ENCODE measurements at regions not wholly inside any gene's neighbourhood (a gene's known extent, or its start where the extent isn't known, plus 50 kb on each side); places are given as distances from the start of the nearest gene placed in this dataset.

DNA sequence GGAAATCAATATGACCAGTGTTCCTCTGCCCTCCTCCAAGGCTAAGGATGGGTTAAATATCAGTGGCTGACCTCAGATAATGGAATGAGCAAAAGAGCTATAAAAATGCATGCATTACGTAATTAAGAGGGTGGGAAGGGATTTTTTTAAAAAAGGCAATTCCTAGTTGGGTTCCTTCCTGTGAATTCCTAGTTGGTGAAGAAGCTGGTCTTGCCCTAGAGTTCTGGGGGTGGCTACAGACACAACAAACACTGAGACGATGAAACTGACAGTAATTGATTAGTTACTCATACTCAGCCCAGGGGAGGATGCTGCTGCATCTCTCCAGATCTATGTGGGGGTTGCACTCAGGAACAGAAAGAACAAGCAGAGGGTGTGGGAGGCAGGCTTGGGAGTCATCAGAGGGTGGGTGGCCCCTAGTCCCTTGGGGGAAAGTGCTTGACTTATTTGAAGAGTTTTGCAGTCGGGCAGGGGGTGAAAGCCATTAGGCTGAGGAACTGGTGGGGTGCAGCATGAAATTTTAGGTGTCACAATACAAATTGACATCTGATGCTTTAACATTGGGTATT is 662.0 kb upstream of the FRG1 start:
- WGBS, 2 donors = 20 to 23% methylated on average over 3 of the region's 3 CpGs
- no peaks in the 10 kb centered on the region for H3K9me3 ChIP-seq
- TF ChIP-seq, protein P1, sequence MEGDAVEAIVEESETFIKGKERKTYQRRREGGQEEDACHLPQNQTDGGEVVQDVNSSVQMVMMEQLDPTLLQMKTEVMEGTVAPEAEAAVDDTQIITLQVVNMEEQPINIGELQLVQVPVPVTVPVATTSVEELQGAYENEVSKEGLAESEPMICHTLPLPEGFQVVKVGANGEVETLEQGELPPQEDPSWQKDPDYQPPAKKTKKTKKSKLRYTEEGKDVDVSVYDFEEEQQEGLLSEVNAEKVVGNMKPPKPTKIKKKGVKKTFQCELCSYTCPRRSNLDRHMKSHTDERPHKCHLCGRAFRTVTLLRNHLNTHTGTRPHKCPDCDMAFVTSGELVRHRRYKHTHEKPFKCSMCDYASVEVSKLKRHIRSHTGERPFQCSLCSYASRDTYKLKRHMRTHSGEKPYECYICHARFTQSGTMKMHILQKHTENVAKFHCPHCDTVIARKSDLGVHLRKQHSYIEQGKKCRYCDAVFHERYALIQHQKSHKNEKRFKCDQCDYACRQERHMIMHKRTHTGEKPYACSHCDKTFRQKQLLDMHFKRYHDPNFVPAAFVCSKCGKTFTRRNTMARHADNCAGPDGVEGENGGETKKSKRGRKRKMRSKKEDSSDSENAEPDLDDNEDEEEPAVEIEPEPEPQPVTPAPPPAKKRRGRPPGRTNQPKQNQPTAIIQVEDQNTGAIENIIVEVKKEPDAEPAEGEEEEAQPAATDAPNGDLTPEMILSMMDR (IDR thresholded peaks at IDR 0.05) = no peak
- DNase-seq (no peak), FAIRE-seq (no peak), ATAC-seq (no peak)
- no peaks in the 10 kb centered on the region for H3K36me3 ChIP-seq
- H3K4me1 ChIP-seq = no peaks in the 10 kb centered on the region
- H3K4me3 ChIP-seq = no peak overlapping the region
- no peaks in the 10 kb centered on the region for H3K27me3 ChIP-seq
- no peak overlapping the region for H3K27ac ChIP-seq
- intact Hi-C loops (cut with DNase I) = no loop called here

DNA sequence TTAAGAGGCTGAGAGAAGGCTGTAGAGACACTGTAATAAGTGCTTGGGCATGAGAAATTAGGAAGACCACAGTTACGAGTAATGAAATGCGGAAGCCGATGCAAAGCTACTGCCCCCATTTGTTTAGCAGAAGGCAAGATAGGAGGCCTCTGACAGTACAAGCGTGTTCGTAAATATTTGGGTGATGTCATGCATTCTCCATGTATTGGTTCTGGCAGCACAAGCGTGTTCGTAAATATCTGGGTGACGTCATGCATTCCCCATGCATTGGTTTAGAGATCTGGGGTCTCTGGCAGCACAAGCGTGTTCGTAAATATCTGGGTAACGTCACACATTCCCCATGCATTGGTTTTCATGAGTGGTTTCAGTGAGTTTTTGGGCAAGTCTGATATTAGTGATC is 661.5 kb upstream of the FRG1 start:
- no peak overlapping the region for H3K27ac ChIP-seq
- ATAC-seq (no peak), DNase-seq (no peak), FAIRE-seq (no peak)
- WGBS, 2 donors = 67 to 77% methylated on average over 11 of the region's 11 CpGs
- TF ChIP-seq, protein P1 (IDR thresholded peaks at IDR 0.05) = no peak
- H3K36me3 ChIP-seq = no peaks in the 10 kb centered on the region
- intact Hi-C loops (cut with DNase I) = no loop called here
- no peaks in the 10 kb centered on the region for H3K4me1 ChIP-seq
- no peak overlapping the region for H3K4me3 ChIP-seq
- no peaks in the 10 kb centered on the region for H3K9me3 ChIP-seq
- no peaks in the 10 kb centered on the region for H3K27me3 ChIP-seq

DNA sequence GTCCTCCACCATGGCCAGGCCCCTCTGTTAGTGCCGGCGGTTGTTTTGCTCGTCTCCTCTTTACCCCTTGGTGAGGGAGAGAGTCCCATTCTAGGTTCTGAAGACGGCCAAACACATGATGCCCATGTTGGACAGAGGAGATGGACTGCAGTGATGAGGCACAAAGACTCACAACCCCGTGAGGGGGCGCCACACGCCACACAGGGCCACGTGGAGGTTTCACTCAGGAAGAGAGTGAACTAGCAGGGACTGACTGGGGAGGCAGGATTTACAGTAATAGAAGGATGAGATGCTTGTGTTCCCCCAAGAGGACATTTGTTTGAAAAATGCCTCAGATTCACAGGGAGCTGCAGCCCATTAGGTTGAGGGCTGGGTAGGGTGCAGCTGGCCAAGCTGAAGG is 655.3 kb upstream of the FRG1 start:
- ATAC-seq = no peak
- intact Hi-C loops (cut with DNase I) = no loop called here
- TF ChIP-seq, protein P1 (IDR thresholded peaks at IDR 0.05) = no peak
- FAIRE-seq = no peak
- WGBS, 2 donors = 56 to 58% methylated on average over 8 of the region's 8 CpGs
- no peaks in the 10 kb centered on the region for H3K27me3 ChIP-seq
- H3K9me3 ChIP-seq = no peaks in the 10 kb centered on the region
- H3K36me3 ChIP-seq = no peaks in the 10 kb centered on the region
- no peaks in the 10 kb centered on the region for H3K4me1 ChIP-seq
- no peak overlapping the region for H3K4me3 ChIP-seq
- no peak for DNase-seq
- H3K27ac ChIP-seq = no peak overlapping the region

DNA sequence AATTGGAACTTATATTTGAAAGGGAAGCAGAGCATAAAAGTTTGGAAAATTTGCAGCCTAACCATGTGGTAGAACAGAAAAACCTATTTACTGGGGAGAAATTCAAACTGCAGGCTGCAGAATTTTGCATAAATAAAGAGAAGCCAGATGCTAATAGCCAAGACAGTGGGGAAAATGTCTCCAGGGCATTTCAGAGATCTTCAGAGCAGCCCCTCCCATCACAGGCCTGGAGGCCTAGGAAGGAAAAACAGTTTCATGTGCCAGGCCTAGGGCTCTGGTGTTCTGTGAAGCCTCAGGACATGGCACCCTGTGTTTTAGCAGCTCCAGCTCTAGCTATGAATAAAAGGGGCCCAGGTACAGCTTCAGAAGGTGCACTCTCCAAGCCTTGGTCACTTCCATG is 648.7 kb upstream of the FRG1 start:
- Histone ChIP-seq H3K9me3 (no peaks in the 10 kb centered on the region), H3K36me3 (no peaks in the 10 kb centered on the region), H3K4me1 (no peaks in the 10 kb centered on the region), H3K4me3 (no peak overlapping the region), H3K27ac (no peak overlapping the region), H3K27me3 (no peaks in the 10 kb centered on the region)
- no peak for DNase-seq
- no peak for ATAC-seq
- FAIRE-seq = no peak
- intact Hi-C loops (cut with DNase I) = no loop called here
- TF ChIP-seq, protein P1 (IDR thresholded peaks at IDR 0.05) = no peak

DNA sequence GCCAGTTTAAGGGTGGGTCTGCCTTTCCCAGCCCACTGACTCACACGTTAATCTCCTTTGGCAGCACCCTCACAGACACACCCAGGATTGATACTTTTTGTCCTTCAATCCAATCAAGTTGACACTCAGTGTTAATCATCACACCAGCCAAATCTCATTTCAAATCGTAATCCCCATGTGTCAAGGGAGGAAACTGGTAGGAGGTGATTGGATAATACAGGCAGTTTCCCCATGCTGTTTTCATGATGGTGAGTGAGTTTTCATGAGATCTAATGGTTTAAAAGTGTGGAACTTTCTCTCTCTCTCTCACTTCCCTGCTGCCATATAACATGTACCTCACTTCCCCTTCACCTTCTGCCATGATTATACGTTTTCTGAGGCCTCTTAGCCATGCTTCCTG is 647.2 kb upstream of the FRG1 start:
- ATAC-seq (no peak), FAIRE-seq (no peak), DNase-seq (no peak)
- H3K9me3 ChIP-seq = no peaks in the 10 kb centered on the region
- 33 to 41% methylated on average over 3 of the region's 3 CpGs for WGBS, 2 donors
- no peaks in the 10 kb centered on the region for H3K36me3 ChIP-seq
- no peaks in the 10 kb centered on the region for H3K4me1 ChIP-seq
- H3K27ac ChIP-seq = no peak overlapping the region
- H3K4me3 ChIP-seq = no peak overlapping the region
- no peaks in the 10 kb centered on the region for H3K27me3 ChIP-seq
- intact Hi-C loops (cut with DNase I) = no loop called here
- TF ChIP-seq, protein P1 (IDR thresholded peaks at IDR 0.05) = no peak

All from pancreas (tissue), 10 donors.